Epithelial cell of esophagus (primary cell): ENCODE measurements at regions not wholly inside any gene's neighbourhood (a gene's known extent, or its start where the extent isn't known, plus 50 kb on each side); places are given as distances from the start of the nearest gene placed in this dataset.

Experiments used
- DNase-seq: peaks from one replicate; pipeline ENCODE4 v3.0.0; 2010; ENCODE audit warnings: low read depth
- H3K4me3 ChIP-seq: 2 replicates; pipeline ENCODE4 v1.5.1; 2011; ENCODE audit warnings: mild to moderate bottlenecking, low read length, control low read depth
- TF ChIP-seq, protein P1 (sequence below): IDR thresholded peaks from 2 replicates; pipeline ENCODE4 v1.5.1; 2011; ENCODE audit warnings: low read depth, mild to moderate bottlenecking, low read length, control low read depth, inconsistent platforms; ENCODE audit not compliant: insufficient read depth; ENCODE audit errors: missing control alignments

DNA sequence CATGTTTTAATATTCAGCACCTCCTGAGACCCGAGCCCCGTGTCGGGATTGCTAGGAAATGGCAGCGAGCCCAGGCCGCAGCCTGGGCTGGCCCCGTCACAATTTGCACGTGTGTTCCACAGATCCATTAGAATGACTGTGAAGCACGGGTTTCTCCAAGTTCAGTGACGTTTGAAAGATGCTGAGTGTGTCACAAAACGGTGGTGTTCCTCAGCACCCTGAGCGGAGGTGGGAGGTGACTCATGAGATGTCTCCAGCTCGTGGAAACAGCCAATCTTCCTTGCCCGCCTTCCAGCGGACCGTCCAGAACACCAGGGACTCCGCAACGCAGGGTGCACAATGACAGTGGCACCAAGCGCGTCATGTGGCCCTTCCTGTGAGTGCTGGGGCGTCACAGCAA is 412.8 kb downstream of the IRX2 start:
- TF ChIP-seq, protein P1, sequence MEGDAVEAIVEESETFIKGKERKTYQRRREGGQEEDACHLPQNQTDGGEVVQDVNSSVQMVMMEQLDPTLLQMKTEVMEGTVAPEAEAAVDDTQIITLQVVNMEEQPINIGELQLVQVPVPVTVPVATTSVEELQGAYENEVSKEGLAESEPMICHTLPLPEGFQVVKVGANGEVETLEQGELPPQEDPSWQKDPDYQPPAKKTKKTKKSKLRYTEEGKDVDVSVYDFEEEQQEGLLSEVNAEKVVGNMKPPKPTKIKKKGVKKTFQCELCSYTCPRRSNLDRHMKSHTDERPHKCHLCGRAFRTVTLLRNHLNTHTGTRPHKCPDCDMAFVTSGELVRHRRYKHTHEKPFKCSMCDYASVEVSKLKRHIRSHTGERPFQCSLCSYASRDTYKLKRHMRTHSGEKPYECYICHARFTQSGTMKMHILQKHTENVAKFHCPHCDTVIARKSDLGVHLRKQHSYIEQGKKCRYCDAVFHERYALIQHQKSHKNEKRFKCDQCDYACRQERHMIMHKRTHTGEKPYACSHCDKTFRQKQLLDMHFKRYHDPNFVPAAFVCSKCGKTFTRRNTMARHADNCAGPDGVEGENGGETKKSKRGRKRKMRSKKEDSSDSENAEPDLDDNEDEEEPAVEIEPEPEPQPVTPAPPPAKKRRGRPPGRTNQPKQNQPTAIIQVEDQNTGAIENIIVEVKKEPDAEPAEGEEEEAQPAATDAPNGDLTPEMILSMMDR: no peak
- H3K4me3 ChIP-seq: no peak overlapping the region

GRCh38 chr5:2335733-2336515 is 415.6 kb downstream of the IRX2 start:
- TF ChIP-seq, protein P1: no peak
- no peak overlapping the region for H3K4me3 ChIP-seq
- no peak for DNase-seq

More for the DNA sequence above, 412.8 kb downstream of the IRX2 start:
- DNase-seq: no peak

DNA sequence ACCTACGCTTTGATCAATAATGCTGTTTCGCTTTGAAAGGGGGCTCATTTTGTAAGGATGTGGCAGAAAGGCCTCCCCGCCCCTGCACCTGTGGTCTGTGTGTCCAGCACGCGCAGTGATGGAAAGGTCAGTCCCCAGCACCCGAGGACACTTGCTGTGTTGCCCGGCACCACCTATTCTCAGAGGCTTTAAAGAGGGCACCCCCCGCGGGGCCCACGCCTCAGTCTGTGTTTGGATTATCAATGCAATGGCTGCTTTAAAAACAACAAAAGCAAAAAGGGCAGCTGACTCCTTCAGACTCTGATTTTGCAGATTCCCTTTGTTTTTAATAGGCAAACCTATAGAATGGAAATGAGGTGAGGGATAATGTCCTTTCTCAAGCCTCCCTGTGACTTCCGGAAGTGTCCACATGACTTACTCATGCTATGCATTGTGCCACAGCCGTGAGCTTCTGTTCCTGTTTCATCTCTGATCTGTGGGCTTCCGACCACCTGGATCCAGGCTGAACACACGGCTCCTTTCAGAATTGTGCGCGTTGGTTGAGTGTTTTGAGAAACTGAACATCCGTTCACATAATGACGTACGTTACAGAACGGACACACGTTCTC is 416.2 kb downstream of the IRX2 start:
- no peak overlapping the region for H3K4me3 ChIP-seq
- no peak for DNase-seq
- TF ChIP-seq, protein P1: no peak

DNA sequence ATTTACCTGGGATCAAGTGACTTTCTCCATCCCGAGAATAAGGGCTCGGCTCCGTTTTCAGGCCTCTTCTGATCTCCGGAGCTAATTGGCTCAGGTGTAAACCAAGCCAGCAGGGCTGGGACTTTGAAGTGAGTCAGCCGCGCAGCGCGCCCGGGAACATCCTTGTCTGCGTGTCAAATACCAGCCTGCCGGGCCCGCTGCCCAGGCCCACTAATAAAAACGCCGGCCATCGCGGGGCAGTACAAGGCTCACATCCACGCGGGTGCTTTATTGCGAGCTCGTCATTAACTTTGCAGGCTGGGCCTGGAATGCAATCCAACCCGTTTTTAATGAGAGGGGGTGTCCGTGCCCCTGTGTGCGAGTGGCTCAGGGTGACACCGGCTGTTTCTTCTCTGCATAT is 416.8 kb downstream of the IRX2 start:
- TF ChIP-seq, protein P1: no peak
- DNase-seq: no peak
- H3K4me3 ChIP-seq: no peak overlapping the region

DNA sequence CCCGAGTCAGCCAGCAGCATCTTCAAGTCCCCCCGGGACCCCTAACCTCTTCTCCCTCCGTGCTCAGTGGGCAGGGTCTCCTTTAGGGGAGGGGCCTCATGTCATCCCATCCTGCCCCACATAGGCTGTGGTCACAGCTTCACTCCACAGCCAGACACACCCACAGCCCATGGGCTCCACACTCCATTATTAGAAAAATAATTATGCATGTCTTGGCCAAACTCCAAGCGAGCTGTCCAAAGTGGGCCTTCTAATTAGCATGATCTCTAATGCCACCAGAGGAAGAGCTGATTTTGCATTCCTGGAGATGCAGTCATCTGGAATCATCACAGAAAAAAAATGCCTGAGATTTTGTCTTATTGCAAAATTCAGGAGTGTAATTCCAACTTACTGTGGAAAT is 418.2 kb downstream of the IRX2 start:
- H3K4me3 ChIP-seq: no peak overlapping the region
- no peak for DNase-seq
- TF ChIP-seq, protein P1: no peak

DNA sequence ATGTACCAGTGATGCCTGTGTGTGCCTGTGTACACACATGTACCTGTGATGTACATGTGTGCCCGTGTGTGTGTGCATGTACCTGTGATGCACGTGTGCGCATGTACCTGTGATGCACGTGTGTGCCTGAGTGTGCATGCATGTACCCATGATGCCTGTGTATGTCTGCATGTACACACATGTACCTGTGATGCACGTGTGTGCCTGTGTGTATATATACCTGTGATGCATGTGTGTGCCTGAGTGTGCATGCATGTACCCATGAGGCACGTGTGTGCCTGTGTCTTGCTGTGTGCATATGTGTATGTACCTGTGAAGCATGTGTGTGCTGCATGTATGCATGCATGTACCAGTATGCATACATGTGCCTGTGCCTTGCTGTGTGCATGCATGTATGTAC is 419.0 kb downstream of the IRX2 start:
- DNase-seq: no peak
- H3K4me3 ChIP-seq: no peak overlapping the region
- TF ChIP-seq, protein P1: no peak
